GM10266 (cell line): ENCODE measurements at regions not wholly inside any gene's neighbourhood (a gene's known extent, or its start where the extent isn't known, plus 50 kb on each side); places are given as distances from the start of the nearest gene placed in this dataset.

Source experiments
- DNase-seq: peaks from one replicate; pipeline ENCODE4 v3.0.0; 2012; ENCODE audit errors: extremely low spot score
- CTCF ChIP-seq: IDR thresholded peaks from 2 replicates; pipeline ENCODE4 v1.5.1; 2012; ENCODE audit warnings: mild to moderate bottlenecking, low read depth; ENCODE audit not compliant: control insufficient read depth, insufficient read depth; ENCODE audit errors: missing control alignments

GRCh38 chr20:7022597-7022996 is 255.1 kb downstream of the BMP2 start:
- no peak for TF ChIP-seq CTCF
- no peak for DNase-seq

GRCh38 chr20:7025635-7026034 is 258.1 kb downstream of the BMP2 start:
- DNase-seq = no peak
- no peak for TF ChIP-seq CTCF

- TF ChIP-seq CTCF = no peak
Observed at GRCh38 chr20:7029019-7029418, 261.5 kb downstream of the BMP2 start.

GRCh38 chr20:7031222-7031621 is 263.7 kb downstream of the BMP2 start:
- TF ChIP-seq CTCF = no peak

More at GRCh38 chr20:7029019-7029418, 261.5 kb downstream of the BMP2 start:
- DNase-seq = no peak

GRCh38 chr20:7038029-7038428 is 270.5 kb downstream of the BMP2 start:
- no peak for TF ChIP-seq CTCF
- DNase-seq = no peak

More at GRCh38 chr20:7031222-7031621, 263.7 kb downstream of the BMP2 start:
- DNase-seq = no peak

GRCh38 chr20:7057611-7058010 is 290.1 kb downstream of the BMP2 start:
- no peak for DNase-seq
- no peak for TF ChIP-seq CTCF

GRCh38 chr20:7078804-7079203 is 311.3 kb downstream of the BMP2 start:
- no peak for TF ChIP-seq CTCF
- no peak for DNase-seq
